ENCODE measurements at regions not wholly inside any gene's neighbourhood (a gene's known extent, or its start where the extent isn't known, plus 50 kb on each side); places are given as distances from the start of the nearest gene placed in this dataset.

DNA sequence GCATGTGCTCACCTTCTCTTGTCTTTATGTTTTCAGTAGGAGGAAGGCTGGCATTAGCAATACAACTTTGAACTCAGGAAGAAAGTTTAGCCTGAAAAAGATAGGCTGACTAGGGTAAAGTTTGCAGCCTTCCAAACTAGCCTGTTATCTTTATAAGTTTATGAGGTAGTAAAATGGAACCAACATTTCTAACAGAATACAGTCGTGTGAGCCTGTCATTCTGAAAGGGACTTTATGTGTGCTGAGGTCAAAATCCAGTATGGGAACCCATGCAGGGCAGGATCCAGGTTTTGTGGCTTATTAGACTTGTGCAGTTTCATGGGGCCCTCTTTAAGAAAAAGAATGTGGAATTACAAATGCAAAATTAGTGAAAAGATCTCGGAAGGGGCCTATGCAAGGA, 201.0 kb upstream of the PRPS1L1 start:
- peaks cover 8 to 17% of the 10 kb centered on the region in 2 donors for H3K4me1 ChIP-seq (ENCODE audit: control insufficient read depth in 1 of 2, insufficient read depth in 2 of 2, low read length in 2 of 2)
- no peaks in the 10 kb centered on the region for H3K9me3 ChIP-seq (ENCODE audit: control insufficient read depth in 1 of 2, low read length in 2 of 2)
- H3K27me3 ChIP-seq (ENCODE audit: control insufficient read depth in 1 of 2, insufficient read depth in 2 of 2, low read length in 2 of 2) = no peaks in the 10 kb centered on the region
- H3K4me3 ChIP-seq (ENCODE audit: low read depth in 1 of 2, low read length in 2 of 2) = no peak overlapping the region
- H3K27ac ChIP-seq (ENCODE audit: low read depth, low read length) = no peak overlapping the region
- no peaks in the 10 kb centered on the region for H3K36me3 ChIP-seq (ENCODE audit: control insufficient read depth in 1 of 2, insufficient read depth in 2 of 2, low read length in 2 of 2)
- H3K9ac ChIP-seq (ENCODE audit: low read depth in 1 of 2, low read length in 2 of 2) = no peak overlapping the region

DNA sequence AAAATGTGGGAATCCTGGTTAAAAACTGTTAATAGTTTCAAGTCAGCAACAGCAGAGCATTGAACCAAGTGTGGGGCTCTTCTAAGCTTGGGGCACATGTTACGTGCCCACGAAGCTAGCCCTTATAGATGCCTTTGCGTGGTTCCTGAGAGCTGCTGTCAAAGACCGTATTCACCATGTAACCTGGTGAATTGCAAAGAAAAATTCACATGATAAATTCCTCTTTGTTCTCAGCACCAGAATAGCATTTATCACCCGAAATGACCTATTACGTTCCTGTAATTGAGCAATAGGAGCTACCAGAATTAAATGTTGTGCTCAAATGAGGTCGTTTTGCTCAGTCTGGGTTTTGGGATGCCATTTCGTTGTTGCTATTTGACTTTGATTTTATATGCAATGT, 202.6 kb upstream of the PRPS1L1 start:
- peaks cover 8 to 17% of the 10 kb centered on the region in 2 donors for H3K4me1 ChIP-seq (ENCODE audit: control insufficient read depth in 1 of 2, insufficient read depth in 2 of 2, low read length in 2 of 2)
- no peaks in the 10 kb centered on the region for H3K9me3 ChIP-seq (ENCODE audit: control insufficient read depth in 1 of 2, low read length in 2 of 2)
- H3K27ac ChIP-seq (ENCODE audit: low read depth, low read length) = no peak overlapping the region
- H3K9ac ChIP-seq (ENCODE audit: low read depth in 1 of 2, low read length in 2 of 2) = no peak overlapping the region
- H3K4me3 ChIP-seq (ENCODE audit: low read depth in 1 of 2, low read length in 2 of 2) = no peak overlapping the region
- H3K36me3 ChIP-seq (ENCODE audit: control insufficient read depth in 1 of 2, insufficient read depth in 2 of 2, low read length in 2 of 2) = no peaks in the 10 kb centered on the region
- H3K27me3 ChIP-seq (ENCODE audit: control insufficient read depth in 1 of 2, insufficient read depth in 2 of 2, low read length in 2 of 2) = no peaks in the 10 kb centered on the region

DNA sequence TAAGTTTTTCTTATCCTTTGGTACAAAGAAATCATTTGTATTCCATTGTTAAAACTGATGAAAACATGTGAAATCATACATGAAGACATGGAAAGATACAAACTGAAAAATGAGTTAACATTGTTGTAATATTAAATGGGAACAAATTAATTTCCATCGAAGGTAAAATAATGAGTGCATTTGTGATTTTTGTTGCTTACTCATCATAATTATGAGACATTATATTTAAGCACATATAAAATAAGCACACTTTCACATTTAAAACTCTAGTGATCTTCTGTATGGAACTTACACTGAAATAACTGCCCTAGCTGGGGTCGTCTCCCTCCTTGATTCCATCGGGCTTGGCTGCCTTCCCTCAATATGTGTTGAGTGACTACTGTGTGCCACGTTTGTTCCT, 204.2 kb upstream of the PRPS1L1 start:
- H3K27me3 ChIP-seq (ENCODE audit: control insufficient read depth in 1 of 2, insufficient read depth in 2 of 2, low read length in 2 of 2) = no peaks in the 10 kb centered on the region
- no peaks in the 10 kb centered on the region for H3K9me3 ChIP-seq (ENCODE audit: control insufficient read depth in 1 of 2, low read length in 2 of 2)
- no peak overlapping the region for H3K4me3 ChIP-seq (ENCODE audit: low read depth in 1 of 2, low read length in 2 of 2)
- peaks cover 8 to 17% of the 10 kb centered on the region in 2 donors for H3K4me1 ChIP-seq (ENCODE audit: control insufficient read depth in 1 of 2, insufficient read depth in 2 of 2, low read length in 2 of 2)
- no peak overlapping the region for H3K9ac ChIP-seq (ENCODE audit: low read depth in 1 of 2, low read length in 2 of 2)
- no peaks in the 10 kb centered on the region for H3K36me3 ChIP-seq (ENCODE audit: control insufficient read depth in 1 of 2, insufficient read depth in 2 of 2, low read length in 2 of 2)
- no peak overlapping the region for H3K27ac ChIP-seq (ENCODE audit: low read depth, low read length)

DNA sequence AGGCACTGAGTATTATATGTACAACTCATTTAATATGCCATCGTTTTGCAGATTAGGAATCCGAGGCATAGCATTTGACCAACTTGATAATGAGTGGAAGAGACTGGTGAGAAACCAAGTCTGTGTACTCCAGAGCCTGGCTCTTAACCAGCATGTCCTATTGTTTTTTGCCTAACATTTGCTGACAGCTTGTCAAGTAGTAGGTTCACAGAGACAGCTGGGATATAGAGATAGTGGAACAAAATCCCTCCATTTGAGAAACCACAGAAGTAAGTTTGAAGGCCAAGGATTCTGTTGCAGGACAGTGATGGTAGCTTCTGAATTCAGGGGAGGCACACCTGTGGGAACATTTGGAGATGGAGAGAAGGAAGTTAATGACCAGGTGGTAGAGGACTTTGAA, 206.9 kb upstream of the PRPS1L1 start:
- Histone ChIP-seq H3K27ac (ENCODE audit: low read depth, low read length) (no peak overlapping the region), H3K27me3 (ENCODE audit: control insufficient read depth in 1 of 2, insufficient read depth in 2 of 2, low read length in 2 of 2) (no peaks in the 10 kb centered on the region), H3K4me1 (ENCODE audit: control insufficient read depth in 1 of 2, insufficient read depth in 2 of 2, low read length in 2 of 2) (no peaks in the 10 kb centered on the region), H3K4me3 (ENCODE audit: low read depth in 1 of 2, low read length in 2 of 2) (no peak overlapping the region), H3K36me3 (ENCODE audit: control insufficient read depth in 1 of 2, insufficient read depth in 2 of 2, low read length in 2 of 2) (no peaks in the 10 kb centered on the region), H3K9ac (ENCODE audit: low read depth in 1 of 2, low read length in 2 of 2) (no peak overlapping the region), H3K9me3 (ENCODE audit: control insufficient read depth in 1 of 2, low read length in 2 of 2) (no peaks in the 10 kb centered on the region)

DNA sequence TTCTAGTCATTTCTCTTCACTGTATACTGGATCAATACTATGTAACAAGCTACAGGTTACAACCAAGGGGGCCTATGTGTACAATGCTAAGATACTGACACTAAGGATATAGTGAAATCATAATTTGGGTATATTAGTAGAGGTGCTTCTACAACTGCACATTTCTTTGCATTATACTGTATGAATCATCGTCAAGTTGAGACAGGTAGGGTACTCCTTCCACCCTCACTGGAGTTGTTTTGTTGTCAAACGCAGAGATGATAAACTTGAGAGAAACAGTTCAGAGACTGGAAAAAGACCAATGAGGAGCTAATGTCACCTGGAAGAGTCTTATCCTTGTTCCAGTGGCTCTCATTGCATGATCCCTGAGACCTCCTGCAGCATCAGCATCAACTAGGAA, 208.2 kb upstream of the PRPS1L1 start:
- no peak overlapping the region for H3K27ac ChIP-seq (ENCODE audit: low read depth, low read length)
- no peaks in the 10 kb centered on the region for H3K27me3 ChIP-seq (ENCODE audit: control insufficient read depth in 1 of 2, insufficient read depth in 2 of 2, low read length in 2 of 2)
- no peak overlapping the region for H3K9ac ChIP-seq (ENCODE audit: low read depth in 1 of 2, low read length in 2 of 2)
- H3K4me1 ChIP-seq (ENCODE audit: control insufficient read depth in 1 of 2, insufficient read depth in 2 of 2, low read length in 2 of 2) = no peaks in the 10 kb centered on the region
- no peaks in the 10 kb centered on the region for H3K9me3 ChIP-seq (ENCODE audit: control insufficient read depth in 1 of 2, low read length in 2 of 2)
- H3K4me3 ChIP-seq (ENCODE audit: low read depth in 1 of 2, low read length in 2 of 2) = no peak overlapping the region
- H3K36me3 ChIP-seq (ENCODE audit: control insufficient read depth in 1 of 2, insufficient read depth in 2 of 2, low read length in 2 of 2) = no peaks in the 10 kb centered on the region

DNA sequence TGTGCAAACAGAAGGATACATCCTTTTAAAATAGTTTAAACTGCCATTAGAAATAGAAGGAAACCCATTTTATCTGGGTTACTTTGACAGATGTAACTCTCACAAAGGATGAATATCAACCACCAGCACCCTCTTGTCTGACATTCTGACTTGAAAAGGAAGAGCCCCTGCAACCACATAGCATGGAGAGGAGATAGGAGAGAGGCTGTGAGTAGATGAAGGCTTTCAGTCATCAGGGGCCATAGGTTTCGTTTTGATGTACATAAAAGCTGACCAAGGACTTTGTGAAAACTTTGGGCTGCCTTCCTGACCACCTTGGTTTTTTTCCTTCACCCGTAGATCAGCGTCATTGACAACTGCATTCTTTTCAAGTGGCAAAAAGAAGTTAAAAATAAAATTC, 211.6 kb upstream of the PRPS1L1 start:
- no peak overlapping the region for H3K27ac ChIP-seq (ENCODE audit: low read depth, low read length)

DNA sequence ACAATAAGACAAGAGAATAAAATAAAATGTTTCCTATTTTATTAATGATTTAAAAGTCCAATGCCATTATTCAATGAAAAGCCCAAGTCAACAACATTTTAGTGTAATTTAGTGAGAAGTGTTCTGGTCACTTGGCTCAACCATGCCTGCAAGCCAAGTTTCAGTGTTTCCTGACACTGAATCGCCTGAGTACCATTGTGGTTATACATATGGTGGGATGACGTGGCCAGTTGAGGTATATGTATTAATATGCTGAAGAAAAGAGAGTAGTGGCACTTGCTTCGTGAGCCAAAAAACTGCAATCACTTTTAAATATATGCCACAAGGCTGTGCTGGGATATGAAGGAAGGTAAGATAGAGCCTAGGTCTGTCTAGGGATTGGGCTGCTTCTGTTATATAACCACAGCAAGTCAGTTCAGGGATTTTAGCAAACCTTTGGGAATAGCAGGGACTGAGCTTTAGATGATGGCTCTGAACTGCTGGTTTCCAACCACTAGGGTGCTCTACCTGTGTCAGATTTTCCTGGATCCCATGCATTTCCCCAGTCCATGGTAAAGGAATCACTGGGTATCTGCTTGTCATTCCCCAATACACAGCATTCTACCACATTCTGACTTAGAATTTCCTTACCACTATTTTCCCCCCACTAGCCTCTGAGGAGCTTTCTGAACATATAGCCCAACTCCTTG, 214.0 kb upstream of the PRPS1L1 start:
- Histone ChIP-seq H3K4me1 (ENCODE audit: control insufficient read depth in 1 of 2, insufficient read depth in 2 of 2, low read length in 2 of 2) (no peaks in the 10 kb centered on the region), H3K36me3 (ENCODE audit: control insufficient read depth in 1 of 2, insufficient read depth in 2 of 2, low read length in 2 of 2) (no peaks in the 10 kb centered on the region), H3K9me3 (ENCODE audit: control insufficient read depth in 1 of 2, low read length in 2 of 2) (no peaks in the 10 kb centered on the region), H3K9ac (ENCODE audit: low read depth in 1 of 2, low read length in 2 of 2) (no peak overlapping the region), H3K27me3 (ENCODE audit: control insufficient read depth in 1 of 2, insufficient read depth in 2 of 2, low read length in 2 of 2) (no peaks in the 10 kb centered on the region), H3K27ac (ENCODE audit: low read depth, low read length) (no peak overlapping the region), H3K4me3 (ENCODE audit: low read depth in 1 of 2, low read length in 2 of 2) (no peak overlapping the region)

More for the DNA sequence above, 211.6 kb upstream of the PRPS1L1 start:
- Histone ChIP-seq H3K4me3 (ENCODE audit: low read depth in 1 of 2, low read length in 2 of 2) (no peak overlapping the region), H3K4me1 (ENCODE audit: control insufficient read depth in 1 of 2, insufficient read depth in 2 of 2, low read length in 2 of 2) (no peaks in the 10 kb centered on the region), H3K36me3 (ENCODE audit: control insufficient read depth in 1 of 2, insufficient read depth in 2 of 2, low read length in 2 of 2) (no peaks in the 10 kb centered on the region), H3K9ac (ENCODE audit: low read depth in 1 of 2, low read length in 2 of 2) (no peak overlapping the region), H3K9me3 (ENCODE audit: control insufficient read depth in 1 of 2, low read length in 2 of 2) (no peaks in the 10 kb centered on the region), H3K27me3 (ENCODE audit: control insufficient read depth in 1 of 2, insufficient read depth in 2 of 2, low read length in 2 of 2) (no peaks in the 10 kb centered on the region)

DNA sequence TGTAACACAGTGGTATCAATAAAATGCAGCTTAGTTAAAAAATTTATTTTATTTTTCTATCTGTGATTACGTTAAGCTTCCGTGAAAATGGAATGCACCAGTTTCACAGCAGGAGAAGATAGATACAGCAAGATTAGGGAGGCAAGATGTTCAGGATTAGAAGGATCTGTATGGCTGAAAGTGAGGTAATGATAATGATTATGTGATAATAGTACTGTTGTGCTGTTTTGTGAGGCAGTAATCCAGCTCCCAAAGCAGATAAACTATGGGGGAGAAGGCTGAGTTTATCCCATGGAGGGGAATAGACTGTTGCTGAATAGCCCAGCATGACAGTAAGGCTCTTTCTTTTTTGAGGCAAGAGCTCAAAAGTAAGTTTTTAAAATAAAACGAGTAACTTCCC, 216.1 kb upstream of the PRPS1L1 start:
- H3K27me3 ChIP-seq (ENCODE audit: control insufficient read depth in 1 of 2, insufficient read depth in 2 of 2, low read length in 2 of 2) = no peaks in the 10 kb centered on the region
- no peaks in the 10 kb centered on the region for H3K36me3 ChIP-seq (ENCODE audit: control insufficient read depth in 1 of 2, insufficient read depth in 2 of 2, low read length in 2 of 2)
- H3K27ac ChIP-seq (ENCODE audit: low read depth, low read length) = no peak overlapping the region
- H3K4me3 ChIP-seq (ENCODE audit: low read depth in 1 of 2, low read length in 2 of 2) = no peak overlapping the region
- H3K9ac ChIP-seq (ENCODE audit: low read depth in 1 of 2, low read length in 2 of 2) = no peak overlapping the region
- H3K4me1 ChIP-seq (ENCODE audit: control insufficient read depth in 1 of 2, insufficient read depth in 2 of 2, low read length in 2 of 2) = no peaks in the 10 kb centered on the region
- no peaks in the 10 kb centered on the region for H3K9me3 ChIP-seq (ENCODE audit: control insufficient read depth in 1 of 2, low read length in 2 of 2)

DNA sequence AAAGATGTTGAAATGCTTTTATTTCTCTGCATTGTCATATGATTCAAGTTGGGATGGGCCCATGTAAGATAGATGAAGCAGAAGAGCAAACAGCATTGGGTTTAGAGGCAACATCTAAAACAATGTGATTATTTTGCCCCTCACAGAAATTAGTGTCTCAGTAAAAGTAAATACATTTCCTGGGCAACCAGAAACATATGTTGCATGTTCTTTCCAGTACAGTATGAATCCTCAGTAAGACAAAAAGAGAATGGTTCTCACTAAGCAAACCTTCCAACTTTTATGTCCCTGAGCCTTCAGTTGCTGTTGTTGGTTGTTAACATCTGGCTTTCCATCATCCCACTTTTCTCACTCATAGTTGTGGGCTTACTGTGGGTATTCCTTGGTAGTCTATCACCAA, 222.5 kb upstream of the PRPS1L1 start:
- no peak overlapping the region for H3K9ac ChIP-seq (ENCODE audit: low read depth in 1 of 2, low read length in 2 of 2)
- H3K9me3 ChIP-seq (ENCODE audit: control insufficient read depth in 1 of 2, low read length in 2 of 2) = peaks cover 7 to 8% of the 10 kb centered on the region in 2 donors
- no peak overlapping the region for H3K4me3 ChIP-seq (ENCODE audit: low read depth in 1 of 2, low read length in 2 of 2)
- no peaks in the 10 kb centered on the region for H3K27me3 ChIP-seq (ENCODE audit: control insufficient read depth in 1 of 2, insufficient read depth in 2 of 2, low read length in 2 of 2)
- no peaks in the 10 kb centered on the region for H3K36me3 ChIP-seq (ENCODE audit: control insufficient read depth in 1 of 2, insufficient read depth in 2 of 2, low read length in 2 of 2)
- no peaks in the 10 kb centered on the region for H3K4me1 ChIP-seq (ENCODE audit: control insufficient read depth in 1 of 2, insufficient read depth in 2 of 2, low read length in 2 of 2)
- no peak overlapping the region for H3K27ac ChIP-seq (ENCODE audit: low read depth, low read length)

DNA sequence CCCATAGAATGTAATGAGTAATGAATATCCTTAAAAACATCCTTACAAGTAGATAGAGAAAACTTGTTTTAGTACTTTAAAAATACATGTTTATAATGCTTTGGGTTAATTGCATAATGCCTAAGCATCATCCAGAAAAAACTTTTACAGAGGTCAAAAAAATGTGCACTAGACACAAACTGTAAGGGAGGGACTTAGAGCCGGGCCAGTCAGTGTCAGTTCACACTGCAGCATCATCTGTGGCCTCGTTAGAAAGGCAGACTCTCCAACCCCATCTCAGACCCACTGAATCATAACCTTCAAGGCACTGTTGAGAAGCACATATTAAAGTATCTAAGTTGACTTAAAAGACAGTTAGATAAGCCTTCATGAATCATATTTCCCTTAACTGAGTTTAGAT, 230.1 kb upstream of the PRPS1L1 start:
- peaks cover 10 to 11% of the 10 kb centered on the region in 2 donors for H3K9me3 ChIP-seq (ENCODE audit: control insufficient read depth in 1 of 2, low read length in 2 of 2)
- H3K4me1 ChIP-seq (ENCODE audit: control insufficient read depth in 1 of 2, insufficient read depth in 2 of 2, low read length in 2 of 2) = no peaks in the 10 kb centered on the region
- no peak overlapping the region for H3K27ac ChIP-seq (ENCODE audit: low read depth, low read length)
- H3K36me3 ChIP-seq (ENCODE audit: control insufficient read depth in 1 of 2, insufficient read depth in 2 of 2, low read length in 2 of 2) = no peaks in the 10 kb centered on the region
- H3K9ac ChIP-seq (ENCODE audit: low read depth in 1 of 2, low read length in 2 of 2) = no peak overlapping the region
- H3K4me3 ChIP-seq (ENCODE audit: low read depth in 1 of 2, low read length in 2 of 2) = no peak overlapping the region
- no peaks in the 10 kb centered on the region for H3K27me3 ChIP-seq (ENCODE audit: control insufficient read depth in 1 of 2, insufficient read depth in 2 of 2, low read length in 2 of 2)

DNA sequence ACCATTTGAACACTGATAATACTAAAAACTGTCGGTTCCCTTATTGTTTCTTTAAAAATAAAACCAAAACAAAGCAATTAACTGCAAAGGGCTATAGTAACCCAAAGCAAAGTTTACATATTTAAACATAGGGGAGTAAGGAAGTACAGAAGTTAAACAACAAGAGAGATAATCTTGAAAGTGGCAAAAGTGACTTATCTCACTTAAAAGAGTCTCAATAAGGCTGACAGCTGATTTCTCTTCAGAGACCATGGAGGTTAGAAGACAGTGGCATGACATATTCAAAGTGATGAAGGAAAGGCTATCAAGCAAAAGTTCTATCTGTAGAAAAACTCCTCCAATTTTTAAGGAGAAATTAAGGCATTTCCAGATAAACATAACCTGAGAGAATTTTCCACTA, 233.5 kb upstream of the HDAC9 start:
- H3K9ac ChIP-seq (ENCODE audit: low read depth in 1 of 2, low read length in 2 of 2) = no peak overlapping the region
- H3K4me1 ChIP-seq (ENCODE audit: control insufficient read depth in 1 of 2, insufficient read depth in 2 of 2, low read length in 2 of 2) = no peaks in the 10 kb centered on the region
- H3K36me3 ChIP-seq (ENCODE audit: control insufficient read depth in 1 of 2, insufficient read depth in 2 of 2, low read length in 2 of 2) = no peaks in the 10 kb centered on the region
- H3K4me3 ChIP-seq (ENCODE audit: low read depth in 1 of 2, low read length in 2 of 2) = no peak overlapping the region
- no peaks in the 10 kb centered on the region for H3K27me3 ChIP-seq (ENCODE audit: control insufficient read depth in 1 of 2, insufficient read depth in 2 of 2, low read length in 2 of 2)
- peaks cover 8 to 10% of the 10 kb centered on the region in 2 donors for H3K9me3 ChIP-seq (ENCODE audit: control insufficient read depth in 1 of 2, low read length in 2 of 2)
- no peak overlapping the region for H3K27ac ChIP-seq (ENCODE audit: low read depth, low read length)
